ENCODE measurements at regions not wholly inside any gene's neighbourhood (a gene's known extent, or its start where the extent isn't known, plus 50 kb on each side); places are given as distances from the start of the nearest gene placed in this dataset.

GRCh38 chr20:48445827-48446226 lies 382.0 kb downstream of the PREX1 start:
- no peak for TF ChIP-seq CTCF (IDR thresholded peaks at IDR 0.05)
- TF ChIP-seq, protein P1, sequence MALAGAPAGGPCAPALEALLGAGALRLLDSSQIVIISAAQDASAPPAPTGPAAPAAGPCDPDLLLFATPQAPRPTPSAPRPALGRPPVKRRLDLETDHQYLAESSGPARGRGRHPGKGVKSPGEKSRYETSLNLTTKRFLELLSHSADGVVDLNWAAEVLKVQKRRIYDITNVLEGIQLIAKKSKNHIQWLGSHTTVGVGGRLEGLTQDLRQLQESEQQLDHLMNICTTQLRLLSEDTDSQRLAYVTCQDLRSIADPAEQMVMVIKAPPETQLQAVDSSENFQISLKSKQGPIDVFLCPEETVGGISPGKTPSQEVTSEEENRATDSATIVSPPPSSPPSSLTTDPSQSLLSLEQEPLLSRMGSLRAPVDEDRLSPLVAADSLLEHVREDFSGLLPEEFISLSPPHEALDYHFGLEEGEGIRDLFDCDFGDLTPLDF (CRISPR knock-in tag; IDR thresholded peaks at IDR 0.05) = no peak
